SU-DHL-6 (cell line): ENCODE measurements at regions not wholly inside any gene's neighbourhood (a gene's known extent, or its start where the extent isn't known, plus 50 kb on each side); places are given as distances from the start of the nearest gene placed in this dataset.

Experiments used
- H2AFZ ChIP-seq: fragments of 200-600 bp; sonication (generic); 2 replicates; pipeline ENCODE4 v1.6.1; 2014; ENCODE audit warnings: low read depth, mild to moderate bottlenecking, moderate library complexity, mixed read lengths, antibody characterized with exemption, low read length; ENCODE audit not compliant: severe bottlenecking
- H3F3A ChIP-seq: fragments of 200-600 bp; shearing (Covaris generic); 2 replicates; pipeline ENCODE4 v1.6.0; 2016; ENCODE audit warnings: antibody characterized with exemption, mild to moderate bottlenecking; ENCODE audit not compliant: insufficient read depth
- H3K27ac ChIP-seq: fragments of 200-600 bp; sonication (generic); 2 replicates; pipeline ENCODE4 v1.5.1; 2016; ENCODE audit warnings: low read depth, mild to moderate bottlenecking, low read length, moderate library complexity, mixed read lengths
- H3K27me3 ChIP-seq: fragments of 200-600 bp; sonication (generic), shearing (Covaris generic); 2 replicates; pipeline ENCODE4 v1.6.0; 2014; ENCODE audit warnings: mild to moderate bottlenecking, low read length
- H3K36me3 ChIP-seq: fragments of 200-600 bp; sonication (generic); 2 replicates; pipeline ENCODE4 v1.6.1; 2014; ENCODE audit warnings: mild to moderate bottlenecking, low read length, mixed read lengths
- H3K4me2 ChIP-seq: fragments of 300-600, 200-600 bp; shearing (Covaris generic), sonication (generic); 2 replicates; pipeline ENCODE4 v1.6.0; 2014; ENCODE audit warnings: low read length, low read depth, mild to moderate bottlenecking; ENCODE audit not compliant: poor library complexity, severe bottlenecking
- H3K4me3 ChIP-seq: fragments of 200-600 bp; sonication (generic); 2 replicates; pipeline ENCODE4 v1.5.1; 2014; ENCODE audit warnings: antibody characterized with exemption, low read length, mild to moderate bottlenecking, mixed read lengths; ENCODE audit not compliant: insufficient read depth, poor library complexity, severe bottlenecking
- H3K79me2 ChIP-seq: fragments of 200-600 bp; sonication (generic); 2 replicates; pipeline ENCODE4 v1.6.1; 2014; ENCODE audit warnings: mild to moderate bottlenecking, low read length, moderate library complexity; ENCODE audit not compliant: insufficient read depth
- H3K9ac ChIP-seq: fragments of 200-600 bp; sonication (generic); 2 replicates; pipeline ENCODE4 v1.7.0; 2014; ENCODE audit warnings: mild to moderate bottlenecking, low read length
- H3K9me2 ChIP-seq: fragments of 200-600 bp; sonication (generic); replicated peaks from 2 replicates; pipeline ENCODE4 v1.6.1; 2014; ENCODE audit warnings: low read length; ENCODE audit not compliant: insufficient read depth
- H3K9me3 ChIP-seq: fragments of 200-600 bp; sonication (generic); 2 replicates; pipeline ENCODE4 v1.6.1; 2014; ENCODE audit warnings: low read length, mixed read lengths; ENCODE audit not compliant: insufficient read depth
- H4K20me1 ChIP-seq: fragments of 200-600 bp; sonication (generic); 2 replicates; pipeline ENCODE4 v1.6.1; 2014; ENCODE audit warnings: low read depth, mild to moderate bottlenecking, antibody characterized with exemption, low read length, moderate library complexity, mixed read lengths
- EZH2phosphoT487 ChIP-seq: fragments of 200-600 bp; sonication (generic), shearing (Covaris generic); conservative IDR thresholded peaks from 2 replicates; pipeline ENCODE4 v1.6.1; 2018; ENCODE audit warnings: mild to moderate bottlenecking, antibody characterized with exemption, low read length, moderate library complexity, mixed read lengths
- TF ChIP-seq, protein P1 (sequence below): fragments of 200-600 bp; sonication (generic); IDR thresholded peaks from one replicate; pipeline ENCODE4 v1.5.1; 2017; ENCODE audit warnings: antibody characterized with exemption, mild to moderate bottlenecking, low read length, moderate library complexity; ENCODE audit not compliant: insufficient read depth, poor library complexity, severe bottlenecking

DNA sequence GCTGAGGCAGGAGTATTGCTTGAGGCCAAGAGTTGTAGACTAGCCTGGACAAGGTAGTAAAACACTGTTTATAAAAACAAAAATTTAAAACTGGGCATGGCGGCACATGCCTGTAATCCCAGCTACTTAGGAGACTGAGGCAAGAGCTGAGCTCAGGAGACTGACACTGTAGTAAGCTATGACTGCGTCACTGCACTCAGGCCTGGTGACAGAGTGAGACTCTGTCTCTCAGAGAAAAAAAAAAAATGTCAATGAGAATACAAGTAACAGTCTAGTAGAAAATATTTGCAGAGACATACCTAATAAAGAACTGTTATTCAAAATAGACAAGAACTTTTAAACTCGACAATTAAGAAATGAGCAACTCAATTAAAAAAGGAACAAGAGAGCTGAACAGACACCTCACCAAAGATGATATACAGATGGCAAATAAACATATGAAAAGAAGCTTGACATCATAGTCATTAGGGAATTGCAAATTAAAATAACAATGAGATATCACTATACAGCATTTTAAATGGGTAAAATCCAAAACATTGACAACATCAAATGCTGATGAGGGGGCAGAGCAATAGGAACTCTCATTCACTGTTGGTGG lies 624.3 kb upstream of the ZEB2 start:
- Histone ChIP-seq H3K27ac (no peak overlapping the region), H3K9me3 (no peaks in the 10 kb centered on the region), H3K9ac (no peak overlapping the region), H3F3A (no peaks in the 10 kb centered on the region), H3K36me3 (no peaks in the 10 kb centered on the region), H3K27me3 (no peaks in the 10 kb centered on the region), H4K20me1 (no peaks in the 10 kb centered on the region), H3K4me3 (no peak overlapping the region), H3K4me2 (no peak overlapping the region), H2AFZ (no peak overlapping the region), H3K9me2 (no peaks in the 10 kb centered on the region), H3K79me2 (no peaks in the 10 kb centered on the region)
- TF ChIP-seq, protein P1, sequence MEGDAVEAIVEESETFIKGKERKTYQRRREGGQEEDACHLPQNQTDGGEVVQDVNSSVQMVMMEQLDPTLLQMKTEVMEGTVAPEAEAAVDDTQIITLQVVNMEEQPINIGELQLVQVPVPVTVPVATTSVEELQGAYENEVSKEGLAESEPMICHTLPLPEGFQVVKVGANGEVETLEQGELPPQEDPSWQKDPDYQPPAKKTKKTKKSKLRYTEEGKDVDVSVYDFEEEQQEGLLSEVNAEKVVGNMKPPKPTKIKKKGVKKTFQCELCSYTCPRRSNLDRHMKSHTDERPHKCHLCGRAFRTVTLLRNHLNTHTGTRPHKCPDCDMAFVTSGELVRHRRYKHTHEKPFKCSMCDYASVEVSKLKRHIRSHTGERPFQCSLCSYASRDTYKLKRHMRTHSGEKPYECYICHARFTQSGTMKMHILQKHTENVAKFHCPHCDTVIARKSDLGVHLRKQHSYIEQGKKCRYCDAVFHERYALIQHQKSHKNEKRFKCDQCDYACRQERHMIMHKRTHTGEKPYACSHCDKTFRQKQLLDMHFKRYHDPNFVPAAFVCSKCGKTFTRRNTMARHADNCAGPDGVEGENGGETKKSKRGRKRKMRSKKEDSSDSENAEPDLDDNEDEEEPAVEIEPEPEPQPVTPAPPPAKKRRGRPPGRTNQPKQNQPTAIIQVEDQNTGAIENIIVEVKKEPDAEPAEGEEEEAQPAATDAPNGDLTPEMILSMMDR: no peak
- no peak for TF ChIP-seq EZH2phosphoT487

DNA sequence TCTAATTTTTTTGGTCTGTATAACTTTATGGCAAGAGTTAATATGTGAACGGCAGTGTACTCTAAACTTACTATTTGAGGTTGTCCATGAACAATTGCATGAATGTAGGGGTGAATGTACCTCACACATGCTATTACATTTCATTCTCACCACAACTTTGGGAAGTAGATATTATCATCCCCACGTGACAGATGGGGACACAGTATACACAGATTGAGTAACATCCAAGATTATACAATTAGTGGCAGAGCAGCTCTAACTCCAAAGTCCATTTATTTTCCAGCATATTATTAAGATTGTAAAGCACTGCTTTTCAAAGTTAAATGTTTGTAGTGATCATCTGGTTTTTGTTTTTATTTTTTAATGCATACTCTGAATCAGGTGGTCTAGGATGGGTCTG lies 622.1 kb upstream of the ZEB2 start:
- Histone ChIP-seq H4K20me1 (no peaks in the 10 kb centered on the region), H3K27me3 (no peaks in the 10 kb centered on the region), H3K9me3 (no peaks in the 10 kb centered on the region), H3K79me2 (no peaks in the 10 kb centered on the region), H3K9me2 (no peaks in the 10 kb centered on the region), H2AFZ (no peak overlapping the region), H3K4me2 (no peak overlapping the region), H3K27ac (no peak overlapping the region), H3F3A (no peaks in the 10 kb centered on the region), H3K36me3 (no peaks in the 10 kb centered on the region), H3K9ac (no peak overlapping the region), H3K4me3 (no peak overlapping the region)
- TF ChIP-seq EZH2phosphoT487: no peak
- TF ChIP-seq, protein P1: no peak

DNA sequence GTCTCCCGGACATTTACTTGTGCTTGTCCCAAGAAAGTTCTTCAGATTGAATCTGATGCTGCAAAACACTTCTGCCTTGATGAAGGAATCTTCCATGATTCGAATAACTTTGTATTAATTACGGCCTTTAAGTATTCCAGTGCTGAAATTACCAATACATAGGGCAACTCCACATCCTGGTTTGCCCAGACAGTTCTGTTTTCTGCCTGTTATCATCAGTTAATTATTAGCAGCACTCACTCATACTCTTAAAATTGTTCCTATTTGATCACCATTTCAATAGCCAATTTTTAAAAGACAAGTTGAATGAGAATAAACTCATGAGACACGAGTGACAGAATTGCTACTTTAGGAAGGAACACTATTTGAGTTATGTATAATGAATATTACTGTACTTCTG lies 620.7 kb upstream of the ZEB2 start:
- H4K20me1 ChIP-seq: no peaks in the 10 kb centered on the region
- no peaks in the 10 kb centered on the region for H3K27me3 ChIP-seq
- no peak overlapping the region for H3K9ac ChIP-seq
- no peak for TF ChIP-seq EZH2phosphoT487
- TF ChIP-seq, protein P1: no peak
- no peaks in the 10 kb centered on the region for H3F3A ChIP-seq
- H3K9me2 ChIP-seq: no peaks in the 10 kb centered on the region
- H2AFZ ChIP-seq: no peak overlapping the region
- H3K27ac ChIP-seq: no peak overlapping the region
- no peak overlapping the region for H3K4me2 ChIP-seq
- H3K4me3 ChIP-seq: no peak overlapping the region
- no peaks in the 10 kb centered on the region for H3K36me3 ChIP-seq
- no peaks in the 10 kb centered on the region for H3K79me2 ChIP-seq
- no peaks in the 10 kb centered on the region for H3K9me3 ChIP-seq
